Upper lobe of left lung (tissue), 4 donors: ENCODE measurements at regions not wholly inside any gene's neighbourhood (a gene's known extent, or its start where the extent isn't known, plus 50 kb on each side); places are given as distances from the start of the nearest gene placed in this dataset.

Source experiments
- CTCF ChIP-seq, 6 experiments: fragments of 450-650 bp in 4 of 6; fragments of 200-600 bp in 2 of 6; sonication (generic) in 2 of 6; IDR thresholded peaks; one replicate each; pipeline ENCODE4 v1.5.1; 2016 to 2019; ENCODE audit warnings: antibody characterized with exemption in 6 of 6
- EP300 ChIP-seq, 4 donors: sonication (generic); formaldehyde crosslinking; IDR thresholded peaks; one replicate each; pipeline ENCODE4 v1.5.1; 2017; ENCODE audit warnings: antibody characterized with exemption in 4 of 4, control low read depth in 2 of 4
- POLR2A ChIP-seq, 4 donors: fragments of 450-650 bp; IDR thresholded peaks; one replicate each; pipeline ENCODE4 v1.5.1; 2016 to 2017; ENCODE audit warnings: antibody characterized with exemption in 4 of 4, mild to moderate bottlenecking in 2 of 4
- POLR2AphosphoS5 ChIP-seq, 2 donors: sonication (generic); formaldehyde crosslinking; IDR thresholded peaks; one replicate each; pipeline ENCODE4 v1.5.1; 2017; ENCODE audit warnings: antibody characterized with exemption in 2 of 2

GRCh38 chr10:3996697-3997096 lies 211.7 kb upstream of the KLF6 start:
- no peak for TF ChIP-seq POLR2A (IDR thresholded peaks at IDR 0.05)
- no peak for TF ChIP-seq POLR2AphosphoS5 (IDR thresholded peaks at IDR 0.05)
- no peak for TF ChIP-seq CTCF (IDR thresholded peaks at IDR 0.05)
- TF ChIP-seq EP300 (IDR thresholded peaks at IDR 0.05): no peak
